AG04450 (cell line): ENCODE measurements at regions not wholly inside any gene's neighbourhood (a gene's known extent, or its start where the extent isn't known, plus 50 kb on each side); places are given as distances from the start of the nearest gene placed in this dataset.

Experiments used
- CTCF ChIA-PET: fragments of 300-600, 350-600 bp; formaldehyde crosslinking; extraction: SDS; loops from one replicate; lab custom pipeline; 2022; ENCODE audit warnings: antibody characterized with exemption, inconsistent platforms; lab: Charles Lee
- POLR2A ChIA-PET: fragments of 350-600 bp; formaldehyde crosslinking; extraction: SDS; loops from one replicate; lab custom pipeline; 2021; ENCODE audit warnings: antibody characterized with exemption, inconsistent platforms; lab: Yijun Ruan, JAX
- DNase-seq: peaks from one replicate; pipeline ENCODE4 v3.0.0-alpha.2; 2011; ENCODE audit warnings: low read depth, low spot score
- H3K27ac ChIP-seq: one replicate; pipeline ENCODE4 v1.5.1; 2012; ENCODE audit warnings: low read depth, low read length, control low read depth
- H3K27me3 ChIP-seq: one replicate; pipeline ENCODE4 v1.6.0; 2012; ENCODE audit warnings: low read length; ENCODE audit not compliant: control insufficient read depth, insufficient read depth
- H3K4me3 ChIP-seq: 2 replicates; pipeline ENCODE4 v1.5.1; 2011; ENCODE audit warnings: mild to moderate bottlenecking, low read depth, low read length, control low read depth
- H3K9me3 ChIP-seq: 2 replicates; pipeline ENCODE4 v1.5.1; 2012; ENCODE audit warnings: low read length; ENCODE audit not compliant: control insufficient read depth, insufficient read depth
- TF ChIP-seq, protein P1 (sequence below): IDR thresholded peaks from 2 replicates; pipeline ENCODE4 v1.5.1; 2011; ENCODE audit warnings: low read depth, low read length, control low read depth, inconsistent platforms

DNA sequence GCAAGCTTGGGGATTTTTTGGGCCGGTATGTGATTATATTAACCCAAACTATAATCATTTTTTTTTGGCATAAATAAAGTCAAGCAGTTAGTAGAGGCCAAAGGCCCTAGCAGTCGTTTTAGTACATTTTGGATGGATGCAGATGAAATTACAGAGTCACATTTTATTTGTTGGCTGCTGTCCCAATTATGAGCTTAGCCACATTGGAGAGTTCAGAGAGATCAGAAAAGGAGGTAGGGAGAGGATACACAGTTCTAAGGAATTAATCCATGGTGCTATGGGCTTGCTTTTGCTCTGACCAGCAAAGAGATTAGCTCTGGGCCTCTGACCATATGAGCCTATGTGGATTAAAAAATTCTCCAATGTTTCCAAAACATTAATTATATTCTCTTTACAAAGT lies 395.1 kb downstream of the RAPGEF2 start:
- Histone ChIP-seq H3K27me3 (no peaks in the 10 kb centered on the region), H3K4me3 (no peak overlapping the region), H3K27ac (no peak overlapping the region), H3K9me3 (no peaks in the 10 kb centered on the region)
- TF ChIP-seq, protein P1, sequence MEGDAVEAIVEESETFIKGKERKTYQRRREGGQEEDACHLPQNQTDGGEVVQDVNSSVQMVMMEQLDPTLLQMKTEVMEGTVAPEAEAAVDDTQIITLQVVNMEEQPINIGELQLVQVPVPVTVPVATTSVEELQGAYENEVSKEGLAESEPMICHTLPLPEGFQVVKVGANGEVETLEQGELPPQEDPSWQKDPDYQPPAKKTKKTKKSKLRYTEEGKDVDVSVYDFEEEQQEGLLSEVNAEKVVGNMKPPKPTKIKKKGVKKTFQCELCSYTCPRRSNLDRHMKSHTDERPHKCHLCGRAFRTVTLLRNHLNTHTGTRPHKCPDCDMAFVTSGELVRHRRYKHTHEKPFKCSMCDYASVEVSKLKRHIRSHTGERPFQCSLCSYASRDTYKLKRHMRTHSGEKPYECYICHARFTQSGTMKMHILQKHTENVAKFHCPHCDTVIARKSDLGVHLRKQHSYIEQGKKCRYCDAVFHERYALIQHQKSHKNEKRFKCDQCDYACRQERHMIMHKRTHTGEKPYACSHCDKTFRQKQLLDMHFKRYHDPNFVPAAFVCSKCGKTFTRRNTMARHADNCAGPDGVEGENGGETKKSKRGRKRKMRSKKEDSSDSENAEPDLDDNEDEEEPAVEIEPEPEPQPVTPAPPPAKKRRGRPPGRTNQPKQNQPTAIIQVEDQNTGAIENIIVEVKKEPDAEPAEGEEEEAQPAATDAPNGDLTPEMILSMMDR = no peak
- ChIA-PET POLR2A (no interaction called here), CTCF (interaction anchor here (0.5 to 1.8 kb wide), 3 partner anchors 10 to 52 kb away, joined by 4 to 9 read pairs (median 4); no protein-coding TSS in a partner anchor)
- DNase-seq = no peak

DNA sequence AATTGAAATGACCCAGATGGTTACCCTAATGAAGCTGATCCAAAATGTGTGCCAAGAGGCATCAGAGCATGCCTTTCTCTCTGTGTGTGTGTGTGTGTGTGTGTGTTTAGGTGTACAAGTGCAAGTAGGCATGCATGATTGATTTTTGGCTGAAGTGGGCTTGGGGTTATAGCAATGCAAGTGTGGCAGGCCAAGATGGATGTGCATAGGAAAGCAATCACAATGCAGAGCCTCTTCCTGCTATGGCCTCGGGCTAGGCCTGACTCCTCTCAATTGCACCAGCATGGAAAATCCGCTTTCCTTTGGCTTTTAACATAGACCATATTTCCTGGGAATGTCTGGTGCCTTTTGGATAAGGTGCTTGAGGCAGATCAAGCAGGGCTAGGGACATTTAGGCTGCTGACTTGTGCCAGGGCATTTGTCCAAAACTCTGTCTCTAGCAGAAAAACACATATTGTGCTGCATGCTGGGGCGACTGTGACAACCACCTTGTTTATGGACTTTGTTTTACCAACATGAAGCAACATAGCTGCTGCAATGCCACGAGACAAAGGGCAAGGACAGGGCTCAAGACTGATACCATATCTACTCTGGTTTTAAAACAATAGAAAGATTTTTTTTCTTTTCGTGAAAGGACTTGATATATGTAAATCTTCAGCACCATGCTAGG lies 395.7 kb downstream of the RAPGEF2 start:
- Histone ChIP-seq H3K4me3 (no peak overlapping the region), H3K27ac (no peak overlapping the region), H3K27me3 (no peaks in the 10 kb centered on the region), H3K9me3 (no peaks in the 10 kb centered on the region)
- POLR2A ChIA-PET = no interaction called here
- CTCF ChIA-PET = interaction anchor here (0.6 kb wide), 1 partner anchor 14 kb away, joined by 4 read pairs; no protein-coding TSS in a partner anchor
- no peak for DNase-seq
- TF ChIP-seq, protein P1 = no peak

DNA sequence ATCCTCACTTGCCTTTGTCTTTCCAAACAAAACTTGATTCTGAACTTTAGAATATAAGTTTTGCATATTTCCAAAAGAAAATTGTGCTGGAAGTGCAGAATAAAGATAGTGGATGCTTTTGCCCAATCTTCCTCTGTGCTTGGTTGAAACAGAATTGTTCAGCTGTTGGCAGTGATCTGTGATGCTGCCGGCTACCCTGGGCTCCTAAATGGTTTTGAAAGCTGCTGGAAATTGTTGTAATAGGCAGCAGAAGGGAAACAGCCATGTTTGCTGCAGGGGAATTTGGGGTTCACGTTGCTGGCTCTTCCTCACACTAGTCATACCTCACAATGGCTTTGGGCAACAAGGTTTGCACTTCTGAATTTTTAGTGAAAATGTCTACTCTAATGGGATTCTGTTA lies 398.0 kb downstream of the RAPGEF2 start:
- Histone ChIP-seq H3K27me3 (peaks cover 10% of the 10 kb centered on the region), H3K27ac (no peak overlapping the region), H3K4me3 (no peak overlapping the region), H3K9me3 (no peaks in the 10 kb centered on the region)
- TF ChIP-seq, protein P1 = no peak
- DNase-seq = no peak
- ChIA-PET CTCF (no interaction called here), POLR2A (no interaction called here)

DNA sequence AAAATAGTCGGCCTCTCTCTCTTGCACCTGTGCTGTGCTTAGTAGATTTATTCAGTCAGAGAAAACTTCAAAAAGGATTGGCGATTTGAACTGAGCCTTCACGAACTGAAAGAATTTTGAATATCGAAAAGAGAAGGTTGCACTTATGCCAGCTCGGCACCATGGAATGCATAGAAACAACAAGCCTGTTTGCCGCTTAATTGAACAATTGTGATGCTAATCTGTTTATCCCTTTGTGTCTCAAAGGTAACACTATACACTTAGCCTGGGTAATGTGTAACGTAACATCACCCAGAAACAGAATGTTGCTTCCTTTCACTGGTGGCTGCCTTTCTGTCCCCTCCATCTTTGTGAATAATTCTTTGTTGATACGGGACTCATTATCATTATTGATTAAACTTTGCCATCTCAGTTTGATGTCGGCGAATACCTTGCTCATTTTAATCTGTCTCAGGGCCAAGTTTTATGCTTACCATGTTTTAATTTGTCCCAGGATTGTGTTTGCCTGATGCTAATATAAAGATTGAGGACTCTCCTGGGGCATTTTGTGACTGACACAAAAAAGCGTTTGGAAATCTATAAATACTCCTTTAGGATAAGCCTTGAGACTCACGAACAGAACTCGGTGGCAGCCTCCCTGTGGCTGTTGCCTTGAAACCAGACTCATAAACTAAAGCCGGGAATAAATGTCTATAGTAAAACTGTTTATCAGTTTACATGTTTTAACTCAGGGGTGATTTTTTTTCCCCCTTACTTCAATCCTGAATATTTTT lies 400.5 kb downstream of the RAPGEF2 start:
- DNase-seq = no peak
- Histone ChIP-seq H3K9me3 (no peaks in the 10 kb centered on the region), H3K27me3 (peaks cover 11% of the 10 kb centered on the region), H3K27ac (no peak overlapping the region), H3K4me3 (no peak overlapping the region)
- POLR2A ChIA-PET = no interaction called here
- CTCF ChIA-PET = no interaction called here
- TF ChIP-seq, protein P1 = no peak

DNA sequence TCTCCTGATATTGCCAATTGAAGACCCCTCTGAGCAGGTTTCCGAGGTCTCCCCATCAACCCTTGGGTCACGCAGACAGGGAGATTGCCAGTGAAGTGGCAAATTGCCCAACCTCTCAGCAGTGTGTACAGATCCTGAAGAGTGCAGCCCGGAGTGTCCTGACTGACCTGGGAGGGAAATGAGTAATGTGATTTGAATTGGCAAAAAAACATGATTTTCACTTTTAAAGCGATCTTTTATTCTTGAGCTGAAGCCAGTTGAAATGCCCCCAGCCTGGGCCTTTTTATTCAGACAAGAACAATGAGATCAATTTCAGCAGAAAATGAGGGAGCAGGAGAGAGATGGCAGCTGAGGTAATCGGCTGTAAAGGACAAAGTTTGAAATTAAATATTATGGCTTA lies 401.8 kb downstream of the RAPGEF2 start:
- Histone ChIP-seq H3K27me3 (peaks cover 11% of the 10 kb centered on the region), H3K9me3 (no peaks in the 10 kb centered on the region), H3K27ac (no peak overlapping the region), H3K4me3 (no peak overlapping the region)
- ChIA-PET POLR2A (no interaction called here), CTCF (interaction anchor here (1.8 kb wide), 1 partner anchor 17 kb away, joined by 8 read pairs; no protein-coding TSS in a partner anchor)
- no peak for DNase-seq
- TF ChIP-seq, protein P1 = no peak
